T-helper 1 cell (primary cell): ENCODE measurements at regions not wholly inside any gene's neighbourhood (a gene's known extent, or its start where the extent isn't known, plus 50 kb on each side); places are given as distances from the start of the nearest gene placed in this dataset.

Experiments
- DNase-seq, 5 donors: peaks; one replicate each; pipeline ENCODE4 v3.0.0-alpha.2; 2012 to 2020

DNA sequence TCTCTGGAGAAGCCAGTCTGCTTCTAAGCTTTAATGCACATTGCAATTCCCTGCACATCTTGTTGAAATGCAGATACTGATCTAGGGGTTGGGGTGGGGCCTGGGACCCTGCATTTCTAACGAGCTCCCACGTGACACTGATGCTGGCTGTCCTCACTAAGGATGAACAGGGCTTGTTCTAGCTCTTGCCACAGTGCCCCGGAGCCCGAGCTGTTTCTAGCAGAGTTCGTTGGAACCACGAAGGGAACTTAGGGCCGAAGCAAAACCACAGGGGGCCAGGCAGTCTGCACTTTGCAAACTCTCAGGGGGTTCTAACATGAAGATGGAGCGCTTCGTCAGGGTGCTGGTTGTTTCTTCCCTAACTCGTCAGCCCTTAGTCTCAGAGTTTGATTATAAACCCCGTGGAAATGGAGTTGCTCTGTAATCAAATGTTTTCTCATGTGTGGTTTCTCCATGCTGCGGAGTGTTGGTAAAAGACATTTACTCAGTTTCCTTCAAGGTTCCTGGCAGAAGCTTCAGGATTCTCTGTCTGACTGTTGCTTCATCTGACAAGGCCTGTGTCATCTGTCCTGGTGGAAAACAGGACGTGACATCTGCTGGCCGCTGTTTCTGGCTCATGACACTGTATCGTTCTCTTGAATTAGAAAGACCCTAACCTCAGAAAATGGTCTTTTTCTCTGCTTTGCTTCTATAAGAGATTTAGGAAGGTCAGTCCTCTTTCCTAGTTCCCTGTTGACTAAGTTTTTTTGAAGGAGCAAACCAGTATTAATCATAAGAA is 221.5 kb downstream of the TEX29 start:
- DNase-seq = no peak

DNA sequence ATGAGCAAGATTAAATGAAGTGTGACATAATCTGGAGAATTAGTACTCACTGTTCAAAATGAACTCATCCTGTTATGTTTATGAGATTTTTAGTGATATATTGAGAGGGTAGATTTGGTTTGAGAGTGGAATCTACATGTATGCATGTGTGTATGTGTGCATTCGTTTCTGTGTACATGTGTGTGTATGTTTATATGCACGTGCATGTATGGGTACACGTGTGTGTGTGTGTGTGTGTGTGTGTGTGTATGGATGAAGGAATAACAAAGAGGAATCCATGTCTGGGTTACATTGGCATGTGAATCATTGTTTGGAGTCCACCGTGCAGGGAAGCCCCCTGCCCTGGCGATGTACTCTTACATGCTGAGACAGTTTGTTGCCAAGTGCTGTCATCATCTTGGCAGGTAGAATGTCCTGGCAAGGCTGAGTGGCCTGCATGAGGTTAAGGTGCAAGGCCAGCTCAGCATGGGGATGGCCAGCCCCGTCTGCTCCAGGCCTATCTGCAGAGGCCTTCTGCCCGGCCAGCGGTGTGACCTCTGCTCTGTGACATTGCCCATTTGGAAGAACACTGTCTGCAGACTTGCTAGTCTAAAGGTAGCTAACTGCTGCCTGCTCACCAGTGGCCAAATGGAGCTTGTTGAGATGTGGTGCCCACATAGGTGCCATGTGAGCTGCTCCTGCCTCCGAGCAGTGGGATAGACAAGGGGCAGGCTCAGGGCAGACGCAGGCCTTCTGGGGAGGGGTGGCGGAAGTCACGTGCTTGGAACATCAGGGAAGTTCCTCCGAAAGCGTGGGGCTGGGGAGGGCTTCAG is 222.3 kb downstream of the TEX29 start:
- no peak for DNase-seq

DNA sequence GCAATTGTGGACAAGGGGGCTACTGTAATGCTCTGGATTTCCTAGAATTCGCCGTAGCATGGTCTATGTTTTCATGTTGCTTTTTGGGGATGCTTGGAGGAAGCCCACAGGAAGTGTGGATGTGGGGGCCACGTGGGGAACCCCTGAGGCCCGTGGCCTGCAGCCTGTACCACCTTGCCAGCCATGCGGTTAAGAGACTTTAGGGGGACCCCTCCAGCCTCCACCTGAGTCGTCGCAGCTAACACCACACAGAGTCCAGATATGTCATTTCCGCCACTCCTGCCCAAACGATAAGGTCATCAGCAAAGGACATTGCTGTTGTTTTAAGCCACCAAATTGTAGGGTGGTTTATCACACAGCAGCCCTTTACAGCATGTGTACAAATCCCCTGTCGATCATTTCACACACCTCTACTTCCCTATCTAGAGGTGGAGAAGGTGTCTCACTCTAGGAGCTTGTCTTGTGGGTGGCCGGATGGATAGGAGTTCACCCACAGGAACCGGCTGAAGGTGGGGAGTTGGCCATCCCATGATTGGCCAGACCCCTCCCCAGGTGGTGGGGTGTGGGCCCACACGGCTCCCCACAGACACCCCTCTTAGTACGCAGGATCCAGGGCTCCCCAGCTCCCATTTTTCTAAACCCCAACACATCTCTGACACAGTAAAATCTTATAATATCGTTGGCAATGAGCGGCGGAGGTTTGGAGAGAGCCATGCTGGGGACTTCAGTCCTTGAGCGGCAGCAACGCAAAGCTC is 226.7 kb downstream of the TEX29 start:
- DNase-seq = no peak

DNA sequence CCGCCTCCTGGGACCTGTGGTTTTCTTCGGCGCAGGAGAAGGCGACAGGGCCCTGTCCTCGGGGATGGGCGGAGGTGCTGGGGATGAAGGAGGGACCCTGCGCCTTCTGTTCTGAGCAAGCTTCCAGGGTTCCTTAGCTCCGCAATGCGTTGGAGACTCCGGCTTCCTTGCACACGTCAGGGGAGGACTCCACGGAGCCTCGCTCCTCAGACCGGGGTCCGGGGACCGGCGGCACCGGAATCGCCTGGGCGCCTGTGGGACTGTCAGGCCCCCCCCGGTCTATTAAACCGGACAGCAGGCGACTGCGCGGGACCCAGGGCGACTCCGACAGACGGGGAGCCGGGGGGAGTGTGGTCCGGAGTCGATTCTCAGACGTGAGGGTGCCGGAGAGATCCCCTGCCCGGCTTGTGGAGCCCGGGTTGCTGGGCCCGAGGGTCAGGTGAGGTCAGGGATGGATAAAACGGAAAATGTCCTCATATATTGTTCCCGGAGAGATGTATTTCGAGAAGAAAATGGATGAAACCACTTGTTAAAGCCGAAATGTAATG is 227.4 kb downstream of the TEX29 start:
- DNase-seq = no peak

DNA sequence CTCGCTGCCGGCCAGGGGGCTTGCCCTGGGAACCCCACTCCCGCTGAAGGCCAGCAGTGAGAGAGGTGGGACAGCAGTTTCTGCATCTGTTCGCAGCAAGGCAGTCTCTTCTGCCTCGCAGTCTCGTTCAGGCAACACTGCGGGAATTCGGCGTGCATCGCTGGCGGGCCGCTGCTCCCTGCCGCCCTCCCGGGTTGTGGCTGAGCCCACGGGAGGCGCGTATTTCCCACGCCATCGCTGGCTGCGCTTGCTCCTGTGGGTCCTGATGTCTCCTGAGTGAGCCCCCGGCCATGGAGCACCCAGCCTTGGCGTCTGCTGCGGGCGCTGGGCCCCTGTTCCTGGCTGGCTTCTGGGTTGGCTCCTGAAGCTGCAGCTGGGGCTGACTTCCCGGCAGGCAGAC is 227.9 kb downstream of the TEX29 start:
- DNase-seq = no peak

DNA sequence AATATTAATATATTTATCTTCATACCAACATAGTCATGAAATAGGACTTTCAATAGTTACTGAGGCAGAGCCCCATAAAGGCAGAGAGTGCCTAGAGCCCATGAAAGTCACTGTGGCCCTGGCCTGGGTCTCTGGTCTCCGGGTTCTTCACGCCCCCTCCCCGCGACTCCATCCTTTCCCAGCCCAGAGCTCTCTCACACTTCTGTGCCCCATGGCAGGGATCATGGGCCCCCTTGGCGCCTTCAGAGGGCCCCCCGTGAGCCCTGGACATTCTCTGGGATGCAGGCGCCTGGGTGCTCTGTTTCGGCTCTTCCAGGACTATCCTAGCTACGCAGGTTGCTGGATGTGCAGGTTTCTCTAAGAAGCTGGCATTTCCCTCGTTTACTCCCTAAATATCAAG is 228.4 kb downstream of the TEX29 start:
- no peak for DNase-seq

DNA sequence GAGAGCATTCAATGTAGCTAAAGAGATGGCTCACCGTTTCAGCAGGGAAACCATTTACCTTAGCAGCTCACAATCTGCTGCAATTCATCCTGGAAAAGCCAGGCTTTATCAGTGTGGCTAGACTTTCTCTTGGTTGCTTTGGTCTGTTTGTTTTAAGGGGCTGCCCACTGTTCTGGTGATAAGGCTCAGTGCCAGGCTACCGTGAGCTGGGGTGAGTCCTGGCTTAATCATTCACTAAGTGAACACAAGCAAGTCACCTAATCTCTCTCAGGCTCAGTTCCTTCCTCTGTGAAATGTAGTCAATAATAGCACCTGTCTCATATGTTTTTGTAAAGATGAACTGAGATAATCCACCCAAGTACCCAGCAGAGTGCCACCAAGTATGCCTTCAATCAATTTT is 229.0 kb downstream of the TEX29 start:
- no peak for DNase-seq

DNA sequence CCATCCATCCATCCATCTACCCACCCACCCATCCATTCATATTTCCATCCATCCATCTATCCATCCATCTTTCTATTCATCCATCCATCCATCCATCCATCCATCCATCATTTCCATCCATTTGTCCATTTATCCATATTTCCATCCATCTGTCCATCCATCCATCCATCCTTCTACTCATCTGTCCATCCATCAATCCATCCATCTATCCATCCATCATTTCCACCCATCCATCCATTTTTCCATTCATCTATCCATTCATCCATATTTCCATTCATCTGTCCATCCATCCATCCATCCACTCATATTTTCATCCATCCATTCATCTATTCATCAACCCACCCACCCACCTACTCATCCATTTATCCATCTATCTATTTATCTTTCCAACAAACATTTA is 229.6 kb downstream of the TEX29 start:
- no peak for DNase-seq

DNA sequence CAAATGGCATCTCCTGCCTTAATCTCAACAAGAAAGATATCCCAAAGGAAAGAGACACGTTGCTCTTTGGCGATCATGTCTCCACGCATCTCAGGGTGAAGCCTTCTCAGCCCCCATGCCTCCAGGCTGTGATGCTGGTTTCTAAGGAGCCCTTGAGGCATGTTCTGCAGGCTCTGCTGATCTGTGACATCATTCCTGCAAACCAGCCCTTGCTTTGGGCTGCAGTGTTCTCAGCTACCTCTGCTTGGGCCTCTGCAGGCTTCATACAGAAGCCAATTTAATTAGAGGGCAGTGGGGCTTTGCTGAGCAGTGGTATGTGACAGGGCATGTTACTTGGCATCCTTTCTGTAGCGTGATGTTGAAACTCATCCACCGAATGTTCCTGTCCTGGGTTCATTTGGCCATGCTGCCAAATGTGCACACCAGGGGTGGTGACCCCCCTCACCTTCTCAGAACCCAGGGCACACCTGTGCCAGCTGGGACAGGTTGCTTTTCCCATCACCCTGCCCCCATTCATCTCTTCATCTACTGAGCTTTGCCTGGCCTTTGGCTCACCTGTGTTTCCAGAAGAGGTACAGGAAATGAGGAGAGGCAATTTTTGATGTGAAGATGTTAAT is 230.9 kb downstream of the TEX29 start:
- no peak for DNase-seq

DNA sequence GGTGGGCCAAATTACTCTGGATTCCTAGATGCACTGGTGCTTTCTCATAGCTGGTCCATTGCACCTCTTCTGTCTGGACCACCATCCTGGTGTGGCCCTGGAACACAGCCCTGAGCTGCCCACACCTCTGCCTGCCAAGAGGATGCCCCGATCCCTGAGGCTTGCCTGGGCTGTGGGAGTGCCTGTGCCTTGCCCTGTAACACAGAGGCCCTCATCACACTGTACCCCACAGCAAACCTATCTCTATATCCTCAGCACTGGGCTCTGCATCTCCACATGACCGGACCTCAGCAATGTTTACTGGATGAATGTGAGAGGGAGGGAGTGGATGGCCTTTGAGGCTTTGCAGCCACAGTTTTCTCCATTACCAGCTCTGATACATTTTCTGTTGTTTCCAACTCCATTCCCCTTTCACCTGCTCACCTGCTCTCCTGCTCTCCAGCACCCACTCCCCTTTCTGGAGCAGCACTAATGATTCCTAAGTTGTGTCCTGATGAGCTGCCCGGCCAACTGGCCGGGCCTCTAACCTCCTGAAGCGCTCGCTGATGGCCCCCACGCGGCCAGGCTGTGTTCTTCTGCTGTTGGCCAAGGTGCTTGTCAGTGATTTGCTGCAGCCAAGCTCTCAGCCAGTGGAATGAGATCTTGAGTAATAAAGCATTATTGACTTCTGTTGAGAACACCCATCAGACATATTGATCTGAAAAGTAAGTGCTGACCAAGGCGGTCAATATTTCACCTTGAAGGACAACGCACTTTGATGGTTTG is 232.6 kb downstream of the TEX29 start:
- DNase-seq = no peak

DNA sequence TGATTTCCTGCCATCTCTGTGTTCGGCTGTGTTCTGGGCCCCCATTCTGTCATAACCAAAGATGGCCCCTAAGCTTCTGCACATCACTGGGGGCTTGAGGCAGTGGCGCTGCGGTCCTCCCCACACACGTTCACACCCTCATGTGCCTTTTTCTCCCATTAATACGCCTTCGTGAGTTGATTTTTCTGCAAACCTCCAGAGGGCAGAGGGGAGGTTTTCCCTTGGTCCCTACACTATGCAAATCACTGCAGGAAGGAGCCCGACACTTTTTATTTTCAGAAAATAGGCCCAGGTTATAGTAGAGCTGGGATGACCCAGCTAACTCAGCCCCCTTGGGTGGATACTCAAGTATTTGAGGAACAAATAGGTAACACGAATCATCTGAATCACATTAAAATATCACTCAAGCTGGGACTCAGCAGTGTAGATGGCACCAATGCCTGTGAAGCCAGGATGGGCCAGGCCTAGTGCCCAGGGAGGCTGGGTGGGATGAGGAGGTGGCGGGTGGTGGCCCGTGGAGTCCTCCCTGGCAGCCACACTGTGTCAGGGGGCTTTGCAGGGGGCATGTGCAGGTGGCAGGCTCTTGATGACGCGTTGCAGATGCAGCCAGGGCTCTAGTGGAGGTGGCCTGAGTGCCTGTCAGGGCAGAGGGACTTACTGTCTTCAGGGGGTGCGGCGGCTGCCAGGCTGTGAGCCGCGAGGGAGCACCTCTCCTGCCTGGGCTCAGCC is 234.3 kb downstream of the TEX29 start:
- DNase-seq = no peak

DNA sequence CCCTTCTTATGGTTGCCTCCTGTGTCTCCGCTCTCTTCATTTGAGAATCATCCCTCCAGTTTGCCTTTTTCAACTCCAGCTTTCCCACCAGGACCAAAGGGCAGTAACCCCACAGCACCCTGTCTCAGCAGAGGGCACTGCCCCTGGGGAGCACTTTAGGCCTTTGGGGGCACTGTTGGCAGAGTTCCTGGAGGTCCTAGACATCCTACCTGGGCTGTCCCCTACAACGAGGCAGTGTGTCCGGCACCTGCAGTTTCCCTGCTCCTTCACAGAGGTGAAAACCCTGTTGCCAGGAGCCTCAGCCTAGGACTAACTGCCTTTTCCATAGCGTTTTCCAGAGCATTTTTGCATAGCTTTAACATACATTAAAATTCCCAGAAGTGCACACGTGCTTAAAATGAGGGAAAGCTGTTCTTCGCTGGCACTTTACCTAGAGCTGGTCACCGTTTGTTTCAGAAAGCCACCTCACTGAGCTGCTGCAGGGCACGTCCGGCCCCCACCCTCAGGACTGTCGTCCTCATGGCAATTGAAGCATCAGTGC is 234.9 kb downstream of the TEX29 start:
- no peak for DNase-seq

DNA sequence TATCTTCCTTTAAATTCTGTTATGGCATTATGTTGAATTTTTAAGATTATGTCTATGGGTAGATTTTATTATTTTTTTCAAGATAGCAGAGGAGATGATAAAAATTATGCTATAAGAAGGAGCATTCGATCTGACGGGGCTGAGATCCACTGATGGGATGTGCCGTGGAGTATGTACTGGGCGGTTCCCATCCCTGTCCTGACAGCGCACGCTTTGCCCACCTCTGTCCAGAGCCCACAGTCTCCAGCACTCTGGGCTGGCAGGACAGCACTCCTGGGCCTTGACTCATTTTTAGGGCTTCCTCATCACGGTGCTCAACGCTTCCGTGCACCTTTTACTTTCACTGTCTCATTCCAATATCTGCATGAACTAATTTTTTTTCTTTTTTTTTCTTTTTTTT is 235.5 kb downstream of the TEX29 start:
- no peak for DNase-seq

DNA sequence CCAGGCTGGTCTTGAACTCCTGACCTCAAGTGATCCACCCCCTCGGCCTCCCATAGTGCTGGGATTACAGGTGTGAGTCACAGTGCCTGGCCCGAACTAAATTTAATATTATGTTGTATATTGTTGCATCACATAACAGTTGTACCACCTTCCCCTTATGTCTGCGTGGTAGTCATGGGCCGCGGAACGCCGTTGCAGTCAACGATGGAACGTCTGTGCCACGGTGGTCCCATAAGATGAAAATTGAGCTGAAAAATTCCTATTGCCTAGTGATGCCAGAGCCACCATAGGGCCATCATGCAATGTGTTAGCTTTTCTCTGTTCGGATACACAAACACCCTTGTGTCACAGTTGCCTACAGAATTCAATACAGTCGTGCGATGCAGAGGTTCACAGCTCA is 236.1 kb downstream of the TEX29 start:
- DNase-seq = no peak

DNA sequence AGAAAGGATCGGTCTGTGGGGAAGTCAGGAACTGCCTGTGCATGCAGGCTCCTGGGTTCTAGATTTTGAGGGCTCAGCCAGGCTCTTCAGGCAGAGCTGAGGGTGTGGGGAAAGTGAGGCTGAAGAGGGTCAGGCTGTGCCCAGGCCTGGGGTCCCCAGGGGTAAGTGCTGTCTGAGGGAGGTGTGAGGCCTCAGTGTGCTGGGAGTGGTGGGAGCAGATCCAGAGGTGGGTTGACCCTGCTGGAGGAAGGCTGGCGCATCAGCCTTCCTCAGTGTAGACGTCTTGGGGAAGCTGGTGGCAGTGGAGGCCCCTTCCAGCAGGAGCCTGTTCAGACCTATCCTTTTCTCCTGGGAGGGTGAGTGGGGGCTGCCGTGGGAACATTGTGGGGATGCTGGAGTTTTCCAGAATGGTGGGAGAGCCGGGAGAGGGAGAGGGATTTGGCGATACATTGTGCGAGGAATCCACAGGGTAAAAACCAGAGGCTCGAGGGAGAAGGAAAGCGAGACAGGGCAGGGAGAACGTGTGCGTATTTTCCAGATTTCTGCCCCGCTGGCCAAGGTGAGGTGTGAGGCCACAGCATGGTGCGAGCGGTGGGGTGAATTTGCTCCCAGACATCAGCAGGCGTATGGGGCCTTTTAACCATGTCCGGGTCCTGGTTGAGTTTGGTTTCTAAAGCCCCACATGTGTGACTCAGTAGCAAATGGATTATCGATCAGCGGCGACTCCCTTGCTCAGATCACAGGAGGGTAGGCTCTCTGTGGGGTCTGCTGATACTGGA is 237.7 kb downstream of the TEX29 start:
- no peak for DNase-seq

DNA sequence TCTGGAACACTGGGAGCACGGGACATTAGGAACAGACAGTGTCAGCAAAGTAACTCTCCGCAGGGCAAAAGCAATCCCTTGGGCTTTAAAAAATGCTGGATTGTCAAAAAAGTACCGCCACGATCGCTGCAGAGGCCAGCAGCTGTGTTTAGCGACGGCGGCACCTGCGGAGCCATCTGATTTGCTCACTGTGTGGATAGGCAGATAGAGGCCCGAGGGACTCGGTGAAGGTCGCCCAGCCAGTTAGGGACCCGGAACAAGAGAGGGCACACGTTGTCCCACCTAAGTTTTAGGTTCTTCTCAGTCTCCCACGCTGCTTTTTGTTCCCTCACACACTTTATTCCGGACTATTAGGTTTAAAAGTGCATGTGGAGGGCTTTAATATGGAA is 238.3 kb downstream of the TEX29 start:
- DNase-seq = no peak

DNA sequence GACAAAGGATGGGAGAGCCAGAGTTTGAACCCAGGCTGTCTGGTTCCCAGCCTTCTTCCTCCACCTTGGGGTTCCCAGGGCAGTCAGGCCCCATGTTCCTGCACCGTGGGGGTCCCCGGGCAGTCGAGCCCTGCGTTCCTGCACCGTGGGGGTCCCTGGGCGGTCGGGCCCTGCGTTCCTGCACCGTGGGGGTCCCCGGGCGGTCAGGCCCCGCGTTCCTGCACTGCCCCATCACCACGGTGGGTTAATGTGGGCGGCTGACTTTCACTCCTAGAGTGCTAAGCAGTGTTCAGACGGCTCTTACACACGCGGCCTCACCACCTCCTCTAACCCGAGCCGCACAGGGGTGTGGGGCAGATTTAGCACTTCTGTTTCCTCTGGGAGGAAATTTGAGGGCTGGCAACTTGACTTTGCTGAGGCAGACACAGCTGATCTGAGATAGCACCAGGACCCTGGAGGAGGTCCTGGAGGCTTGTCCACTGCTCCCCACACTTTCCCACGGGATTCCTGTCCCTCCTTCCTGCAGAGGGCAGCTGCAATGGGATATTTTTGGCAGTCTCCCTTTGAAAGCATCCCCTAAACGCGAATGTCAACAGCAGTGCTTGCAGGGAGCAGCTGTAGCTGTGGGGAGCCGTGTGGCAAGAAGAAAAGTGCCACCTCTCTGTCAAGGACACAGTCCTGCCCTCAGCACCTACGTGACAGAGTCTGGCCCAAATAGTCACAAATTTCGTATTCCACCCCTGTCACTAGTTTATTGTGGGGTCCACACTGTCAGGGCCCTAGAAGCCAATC is 239.4 kb downstream of the TEX29 start:
- no peak for DNase-seq

DNA sequence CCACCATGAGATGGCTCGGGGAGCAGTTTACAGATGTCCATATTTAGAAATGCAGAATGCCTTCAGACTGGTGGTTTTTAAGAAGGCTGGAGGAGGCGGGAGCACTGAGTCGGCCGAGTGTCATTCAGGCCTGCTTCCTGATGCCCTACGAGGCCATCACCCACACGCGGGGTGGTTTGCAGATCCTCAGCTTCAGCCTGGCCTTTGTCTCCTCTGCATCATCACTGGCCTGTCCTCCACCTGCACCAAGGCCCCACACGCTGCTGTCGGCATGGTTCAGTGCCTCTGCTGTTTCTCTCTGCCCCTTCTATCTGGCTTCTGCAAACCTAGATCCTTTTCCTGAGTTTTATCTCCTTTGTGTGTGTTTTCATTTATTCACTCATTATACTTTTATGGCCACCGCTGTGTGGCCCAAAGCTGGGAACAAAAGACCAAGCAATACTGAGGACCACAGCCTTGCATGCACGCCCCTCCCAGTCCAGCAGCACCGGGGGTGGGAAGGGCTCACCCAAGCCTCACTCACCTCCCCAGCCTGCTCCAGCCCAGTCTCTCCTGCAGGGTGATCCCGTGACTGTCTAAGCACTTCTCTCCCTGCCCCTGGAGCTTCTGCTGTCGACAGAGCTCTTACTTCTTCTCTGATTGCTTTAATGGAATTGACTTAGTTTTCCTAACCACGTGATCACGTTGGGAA is 240.8 kb downstream of the TEX29 start:
- no peak for DNase-seq

DNA sequence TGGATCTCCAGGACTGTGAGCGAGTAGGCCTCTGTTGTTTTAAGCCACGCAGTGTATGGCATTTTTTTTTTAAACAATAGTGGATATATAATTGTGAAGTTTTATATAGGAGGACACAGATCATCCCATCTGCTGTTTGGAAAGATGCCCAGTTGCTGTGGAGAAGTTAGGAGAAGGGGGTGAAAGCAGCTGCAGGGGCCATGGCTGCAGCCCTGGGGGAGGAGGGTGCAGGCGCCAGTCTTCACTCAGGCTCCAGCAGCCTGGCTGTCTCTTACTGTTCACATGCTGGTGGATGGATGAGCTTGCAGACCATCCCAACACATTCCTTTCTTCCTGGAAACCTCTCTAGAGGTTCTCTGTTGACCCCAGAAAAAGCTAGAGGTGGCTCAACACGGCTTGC is 242.3 kb downstream of the TEX29 start:
- DNase-seq = no peak
